ENCODE measurements at regions not wholly inside any gene's neighbourhood (a gene's known extent, or its start where the extent isn't known, plus 50 kb on each side); places are given as distances from the start of the nearest gene placed in this dataset.

- H3K4me1 ChIP-seq (ENCODE audit: control insufficient read depth, insufficient read depth, low read length, poor library complexity, severe bottlenecking), result no peaks in the 10 kb centered on the region
- 100% methylated on average over 3 of the region's 7 CpGs; no CpG with 5 or more reads in 1 of the 2 experiments for WGBS, 2 experiments (ENCODE audit: insufficient coverage in 2 of 2)
- H3K4me3 ChIP-seq (ENCODE audit: extremely low read depth, insufficient read depth, low read length, poor library complexity, severe bottlenecking), result no peak overlapping the region
- no peaks in the 10 kb centered on the region for H3K36me3 ChIP-seq (ENCODE audit: control insufficient read depth, insufficient read depth, low read length)
- H3K27ac ChIP-seq (ENCODE audit: low read depth, low read length, severe bottlenecking), result no peak overlapping the region
- H3K9me3 ChIP-seq (ENCODE audit: control insufficient read depth, low read length), result no peaks in the 10 kb centered on the region
These were observed 249.0 kb upstream of the SLITRK1 start for GRCh38 chr13:84131249-84131648.

- H3K27ac ChIP-seq (ENCODE audit: low read depth, low read length, severe bottlenecking), result no peak overlapping the region
- H3K9me3 ChIP-seq (ENCODE audit: control insufficient read depth, low read length), result no peaks in the 10 kb centered on the region
- no peaks in the 10 kb centered on the region for H3K36me3 ChIP-seq (ENCODE audit: control insufficient read depth, insufficient read depth, low read length)
- no CpG with 5 or more reads among the region's 1 CpG for whole genome bisulfite sequencing, 2 experiments (ENCODE audit: insufficient coverage in 2 of 2)
- H3K4me1 ChIP-seq (ENCODE audit: control insufficient read depth, insufficient read depth, low read length, poor library complexity, severe bottlenecking), result no peaks in the 10 kb centered on the region
- H3K4me3 ChIP-seq (ENCODE audit: extremely low read depth, insufficient read depth, low read length, poor library complexity, severe bottlenecking), result no peak overlapping the region
These were observed 248.3 kb upstream of the SLITRK1 start for GRCh38 chr13:84130495-84131114.

GRCh38 chr13:84129966-84130365 is 247.7 kb upstream of the SLITRK1 start:
- no peaks in the 10 kb centered on the region for H3K9me3 ChIP-seq (ENCODE audit: control insufficient read depth, low read length)
- H3K4me3 ChIP-seq (ENCODE audit: extremely low read depth, insufficient read depth, low read length, poor library complexity, severe bottlenecking), result no peak overlapping the region
- no peaks in the 10 kb centered on the region for H3K4me1 ChIP-seq (ENCODE audit: control insufficient read depth, insufficient read depth, low read length, poor library complexity, severe bottlenecking)
- no peaks in the 10 kb centered on the region for H3K36me3 ChIP-seq (ENCODE audit: control insufficient read depth, insufficient read depth, low read length)
- 60 to 100% methylated on average over 1 of the region's 2 CpGs for WGBS, 2 experiments (ENCODE audit: insufficient coverage in 2 of 2)
- no peak overlapping the region for H3K27ac ChIP-seq (ENCODE audit: low read depth, low read length, severe bottlenecking)

- Histone ChIP-seq H3K36me3 (ENCODE audit: control insufficient read depth, insufficient read depth, low read length) (no peaks in the 10 kb centered on the region), H3K4me1 (ENCODE audit: control insufficient read depth, insufficient read depth, low read length, poor library complexity, severe bottlenecking) (no peaks in the 10 kb centered on the region), H3K4me3 (ENCODE audit: extremely low read depth, insufficient read depth, low read length, poor library complexity, severe bottlenecking) (no peak overlapping the region), H3K9me3 (ENCODE audit: control insufficient read depth, low read length) (no peaks in the 10 kb centered on the region), H3K27ac (ENCODE audit: low read depth, low read length, severe bottlenecking) (no peak overlapping the region)
- 93 to 100% methylated on average over 1 to 8 of the region's 8 CpGs for WGBS, 2 experiments (ENCODE audit: insufficient coverage in 2 of 2)
These were observed 245.4 kb upstream of the SLITRK1 start for GRCh38 chr13:84127597-84128128.

GRCh38 chr13:84126671-84127171 is 244.4 kb upstream of the SLITRK1 start:
- Histone ChIP-seq H3K9me3 (ENCODE audit: control insufficient read depth, low read length) (no peaks in the 10 kb centered on the region), H3K4me3 (ENCODE audit: extremely low read depth, insufficient read depth, low read length, poor library complexity, severe bottlenecking) (no peak overlapping the region), H3K4me1 (ENCODE audit: control insufficient read depth, insufficient read depth, low read length, poor library complexity, severe bottlenecking) (no peaks in the 10 kb centered on the region), H3K27ac (ENCODE audit: low read depth, low read length, severe bottlenecking) (no peak overlapping the region), H3K36me3 (ENCODE audit: control insufficient read depth, insufficient read depth, low read length) (no peaks in the 10 kb centered on the region)
- 76 to 86% methylated on average over 3 to 6 of the region's 7 CpGs for WGBS, 2 experiments (ENCODE audit: insufficient coverage in 2 of 2)

- Histone ChIP-seq H3K36me3 (ENCODE audit: control insufficient read depth, insufficient read depth, low read length) (no peaks in the 10 kb centered on the region), H3K9me3 (ENCODE audit: control insufficient read depth, low read length) (no peaks in the 10 kb centered on the region), H3K4me3 (ENCODE audit: extremely low read depth, insufficient read depth, low read length, poor library complexity, severe bottlenecking) (no peak overlapping the region), H3K4me1 (ENCODE audit: control insufficient read depth, insufficient read depth, low read length, poor library complexity, severe bottlenecking) (no peaks in the 10 kb centered on the region), H3K27ac (ENCODE audit: low read depth, low read length, severe bottlenecking) (no peak overlapping the region)
- WGBS, 2 experiments (ENCODE audit: insufficient coverage in 2 of 2), result no CpG with 5 or more reads among the region's 1 CpG
These were observed 239.2 kb upstream of the SLITRK1 start for GRCh38 chr13:84121456-84121855.

GRCh38 chr13:84118839-84119409 is 236.7 kb upstream of the SLITRK1 start:
- H3K27ac ChIP-seq (ENCODE audit: low read depth, low read length, severe bottlenecking), result no peak overlapping the region
- no peaks in the 10 kb centered on the region for H3K36me3 ChIP-seq (ENCODE audit: control insufficient read depth, insufficient read depth, low read length)
- WGBS, 2 experiments (ENCODE audit: insufficient coverage in 2 of 2), result 100% methylated on average over 2 of the region's 2 CpGs; no CpG with 5 or more reads in 1 of the 2 experiments
- H3K4me1 ChIP-seq (ENCODE audit: control insufficient read depth, insufficient read depth, low read length, poor library complexity, severe bottlenecking), result no peaks in the 10 kb centered on the region
- H3K4me3 ChIP-seq (ENCODE audit: extremely low read depth, insufficient read depth, low read length, poor library complexity, severe bottlenecking), result no peak overlapping the region
- H3K9me3 ChIP-seq (ENCODE audit: control insufficient read depth, low read length), result no peaks in the 10 kb centered on the region

- WGBS, 2 experiments (ENCODE audit: insufficient coverage in 2 of 2), result 100% methylated on average over 1 of the region's 2 CpGs
- Histone ChIP-seq H3K27ac (ENCODE audit: low read depth, low read length, severe bottlenecking) (no peak overlapping the region), H3K4me1 (ENCODE audit: control insufficient read depth, insufficient read depth, low read length, poor library complexity, severe bottlenecking) (no peaks in the 10 kb centered on the region), H3K4me3 (ENCODE audit: extremely low read depth, insufficient read depth, low read length, poor library complexity, severe bottlenecking) (no peak overlapping the region), H3K9me3 (ENCODE audit: control insufficient read depth, low read length) (no peaks in the 10 kb centered on the region), H3K36me3 (ENCODE audit: control insufficient read depth, insufficient read depth, low read length) (no peaks in the 10 kb centered on the region)
These were observed 216.0 kb upstream of the SLITRK1 start for GRCh38 chr13:84098273-84098672.

GRCh38 chr13:84097148-84097547 is 214.9 kb upstream of the SLITRK1 start:
- 40 to 100% methylated on average over 1 to 2 of the region's 4 CpGs for WGBS, 2 experiments (ENCODE audit: insufficient coverage in 2 of 2)
- no peaks in the 10 kb centered on the region for H3K4me1 ChIP-seq (ENCODE audit: control insufficient read depth, insufficient read depth, low read length, poor library complexity, severe bottlenecking)

GRCh38 chr13:84096216-84096615 is 213.9 kb upstream of the SLITRK1 start:
- Histone ChIP-seq H3K4me1 (ENCODE audit: control insufficient read depth, insufficient read depth, low read length, poor library complexity, severe bottlenecking) (no peaks in the 10 kb centered on the region), H3K27ac (ENCODE audit: low read depth, low read length, severe bottlenecking) (no peak overlapping the region), H3K36me3 (ENCODE audit: control insufficient read depth, insufficient read depth, low read length) (no peaks in the 10 kb centered on the region), H3K9me3 (ENCODE audit: control insufficient read depth, low read length) (no peaks in the 10 kb centered on the region), H3K4me3 (ENCODE audit: extremely low read depth, insufficient read depth, low read length, poor library complexity, severe bottlenecking) (no peak overlapping the region)
- 60 to 80% methylated on average over 1 of the region's 1 CpG for WGBS, 2 experiments (ENCODE audit: insufficient coverage in 2 of 2)

More at GRCh38 chr13:84097148-84097547, 214.9 kb upstream of the SLITRK1 start:
- H3K36me3 ChIP-seq (ENCODE audit: control insufficient read depth, insufficient read depth, low read length), result no peaks in the 10 kb centered on the region
- no peaks in the 10 kb centered on the region for H3K9me3 ChIP-seq (ENCODE audit: control insufficient read depth, low read length)
- no peak overlapping the region for H3K27ac ChIP-seq (ENCODE audit: low read depth, low read length, severe bottlenecking)
- H3K4me3 ChIP-seq (ENCODE audit: extremely low read depth, insufficient read depth, low read length, poor library complexity, severe bottlenecking), result no peak overlapping the region

GRCh38 chr13:84088996-84089395 is 206.7 kb upstream of the SLITRK1 start:
- Histone ChIP-seq H3K36me3 (ENCODE audit: control insufficient read depth, insufficient read depth, low read length) (no peaks in the 10 kb centered on the region), H3K4me3 (ENCODE audit: extremely low read depth, insufficient read depth, low read length, poor library complexity, severe bottlenecking) (no peak overlapping the region), H3K27ac (ENCODE audit: low read depth, low read length, severe bottlenecking) (no peak overlapping the region), H3K9me3 (ENCODE audit: control insufficient read depth, low read length) (no peaks in the 10 kb centered on the region), H3K4me1 (ENCODE audit: control insufficient read depth, insufficient read depth, low read length, poor library complexity, severe bottlenecking) (no peaks in the 10 kb centered on the region)
- WGBS, 2 experiments (ENCODE audit: insufficient coverage in 2 of 2), result no CpG with 5 or more reads among the region's 1 CpG

Data from mesodermal cell (in vitro differentiated cells).